ENCODE measurements at regions not wholly inside any gene's neighbourhood (a gene's known extent, or its start where the extent isn't known, plus 50 kb on each side); places are given as distances from the start of the nearest gene placed in this dataset.

- Histone ChIP-seq H3K27ac (no peak overlapping the region), H3K36me3 (ENCODE audit: insufficient read depth, low read length) (no peaks in the 10 kb centered on the region), H3K4me3 (no peak overlapping the region), H3K9ac (ENCODE audit: insufficient read length) (no peak overlapping the region), H3K9me3 (ENCODE audit: low read depth, low read length) (no peaks in the 10 kb centered on the region)
- DNase-seq (ENCODE audit: low read depth, low spot score), result no peak
- TF ChIP-seq EZH2 (IDR thresholded peaks at IDR 0.05) (no peak), FOXP2 (optimal IDR thresholded peaks at IDR 0.05; ENCODE audit: control extremely low read depth, extremely low read length, insufficient read depth) (no peak), POLR2AphosphoS5 (IDR thresholded peaks at IDR 0.05; ENCODE audit: borderline replicate concordance, low read depth, low read length) (no peak)
These were observed 188.0 kb downstream of the ELAVL2 start for GRCh38 chr9:23638011-23638410.

- Histone ChIP-seq H3K27ac (no peak overlapping the region), H3K36me3 (ENCODE audit: insufficient read depth, low read length) (no peaks in the 10 kb centered on the region), H3K9me3 (ENCODE audit: low read depth, low read length) (no peaks in the 10 kb centered on the region), H3K4me3 (no peak overlapping the region), H3K9ac (ENCODE audit: insufficient read length) (no peak overlapping the region)
- DNase-seq (ENCODE audit: low read depth, low spot score), result no peak
- TF ChIP-seq POLR2AphosphoS5 (IDR thresholded peaks at IDR 0.05; ENCODE audit: borderline replicate concordance, low read depth, low read length) (no peak), EZH2 (IDR thresholded peaks at IDR 0.05) (no peak), FOXP2 (optimal IDR thresholded peaks at IDR 0.05; ENCODE audit: control extremely low read depth, extremely low read length, insufficient read depth) (no peak)
These were observed 187.1 kb downstream of the ELAVL2 start for GRCh38 chr9:23638837-23639426.
